H1 (cell line): ENCODE measurements at regions not wholly inside any gene's neighbourhood (a gene's known extent, or its start where the extent isn't known, plus 50 kb on each side); places are given as distances from the start of the nearest gene placed in this dataset.

Source experiments
- ATF3 ChIP-seq: IDR thresholded peaks from 2 replicates; pipeline ENCODE4 v1.6.1; 2011; ENCODE audit warnings: low read depth, mild to moderate bottlenecking, low read length; ENCODE audit not compliant: insufficient read depth
- BCL11A ChIP-seq, 2 experiments: IDR thresholded peaks; one replicate each; pipeline ENCODE4 v1.6.1; 2011; ENCODE audit warnings: low read depth in 2 of 2, low read length in 2 of 2, mild to moderate bottlenecking in 2 of 2
- CREB1 ChIP-seq: IDR thresholded peaks from 2 replicates; pipeline ENCODE4 v1.6.1; 2012; ENCODE audit warnings: inconsistent platforms
- POU5F1 ChIP-seq: IDR thresholded peaks from 2 replicates; pipeline ENCODE4 v1.6.1; 2011; ENCODE audit warnings: low read depth, mild to moderate bottlenecking, low read length, moderate library complexity
- RAD21 ChIP-seq, 2 experiments: IDR thresholded peaks in 1 of 2; conservative IDR thresholded peaks in 1 of 2; 2 replicates each; pipeline ENCODE4 v1.6.1; 2011; ENCODE audit warnings: low read depth in 2 of 2, low read length in 2 of 2, improper control_type of control experiment in 1 of 2, inconsistent platforms in 1 of 2, mild to moderate bottlenecking in 1 of 2, moderate library complexity in 1 of 2
- RBBP5 ChIP-seq: IDR thresholded peaks from 2 replicates; pipeline ENCODE4 v1.7.1; 2012; ENCODE audit warnings: low read depth, mild to moderate bottlenecking, inconsistent platforms, low read length, moderate library complexity, borderline replicate concordance
- SIRT6 ChIP-seq: IDR thresholded peaks from one replicate; pipeline ENCODE4 v1.7.1; 2012; ENCODE audit warnings: low read length, inconsistent platforms
- TCF12 ChIP-seq: IDR thresholded peaks from 2 replicates; pipeline ENCODE4 v1.6.1; 2011; ENCODE audit warnings: low read depth, mild to moderate bottlenecking, low read length

- TF ChIP-seq RAD21 (IDR thresholded peaks at IDR 0.05 in 1 of 2, conservative IDR thresholded peaks at IDR 0.05 in 1 of 2; ENCODE audit: low read depth in 2 of 2, low read length in 2 of 2) = no peak
- TF ChIP-seq BCL11A (IDR thresholded peaks at IDR 0.05; ENCODE audit: low read depth in 2 of 2, low read length in 2 of 2) = no peak
- TF ChIP-seq RBBP5 = no peak
- no peak for TF ChIP-seq ATF3
- TF ChIP-seq TCF12 = no peak
- no peak for TF ChIP-seq CREB1
- TF ChIP-seq SIRT6 = no peak
- TF ChIP-seq POU5F1 = no peak
Measured at GRCh38 chr10:10520491-10521385, 496.9 kb upstream of the CELF2 start (continued).
